HT-29 (cell line): ENCODE measurements at regions not wholly inside any gene's neighbourhood (a gene's known extent, or its start where the extent isn't known, plus 50 kb on each side); places are given as distances from the start of the nearest gene placed in this dataset.

Source experiments
- DNase-seq: peaks from one replicate; pipeline ENCODE4 v3.0.0-alpha.2; 2015; ENCODE audit warnings: low spot score

DNA sequence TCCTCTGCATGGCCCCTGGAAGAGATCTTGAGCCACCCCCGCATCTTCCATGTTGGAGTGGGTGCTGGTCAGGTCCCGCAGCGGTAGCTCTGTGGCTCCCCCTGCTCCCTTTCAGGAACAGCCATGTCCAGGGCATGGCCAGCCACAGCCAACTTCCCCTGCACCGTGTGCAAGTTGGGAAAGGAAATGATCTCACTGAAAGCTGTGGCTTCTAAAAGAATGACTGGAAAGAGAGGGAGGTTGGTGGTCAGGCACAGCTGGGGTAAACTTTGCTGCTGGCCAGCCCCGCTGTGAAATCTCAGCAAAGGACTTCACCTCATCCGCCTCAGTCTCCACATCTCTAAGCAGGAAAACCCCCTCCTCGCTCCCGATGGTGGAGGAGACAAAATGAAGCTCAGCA lies 153.6 kb upstream of the CST7 start:
- no peak for DNase-seq

DNA sequence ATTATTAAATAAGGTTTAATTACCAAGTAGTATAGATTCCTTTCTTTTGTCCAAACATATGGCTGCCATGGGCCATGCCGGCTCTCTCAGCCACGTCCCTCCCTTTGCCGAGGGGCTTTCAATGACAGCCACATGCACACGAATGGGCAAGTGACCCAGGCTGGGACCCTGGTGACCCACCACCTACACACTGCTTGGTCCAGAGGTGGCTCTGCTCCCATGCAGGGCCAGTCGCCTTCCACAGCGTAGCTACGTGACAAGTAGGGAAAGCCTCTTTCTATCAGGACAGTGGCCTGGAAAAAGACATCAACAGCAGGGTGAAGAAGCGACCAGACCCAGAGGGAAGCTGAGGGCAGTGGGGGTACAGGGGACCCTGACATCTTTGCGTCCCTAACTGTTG lies 152.8 kb upstream of the CST7 start:
- DNase-seq: no peak

DNA sequence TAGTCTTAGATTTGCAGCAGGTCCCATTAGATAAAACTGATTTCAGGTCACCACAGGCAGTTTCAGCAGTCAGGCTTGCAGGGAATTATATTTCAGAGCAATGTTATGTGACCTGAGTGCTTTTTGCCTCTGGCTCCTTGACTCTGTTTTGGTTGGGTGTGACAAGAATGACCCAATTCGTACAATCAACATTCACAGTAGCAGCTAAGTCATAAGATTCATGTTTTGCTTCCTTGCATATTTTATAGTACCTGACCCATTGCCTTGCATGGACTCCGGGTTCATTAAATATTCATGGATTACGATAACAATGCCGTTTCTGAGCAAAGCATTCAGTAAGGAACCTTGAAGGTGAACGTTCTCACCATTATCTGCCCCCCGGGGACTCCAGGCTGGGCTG lies 152.0 kb upstream of the CST7 start:
- DNase-seq: no peak

DNA sequence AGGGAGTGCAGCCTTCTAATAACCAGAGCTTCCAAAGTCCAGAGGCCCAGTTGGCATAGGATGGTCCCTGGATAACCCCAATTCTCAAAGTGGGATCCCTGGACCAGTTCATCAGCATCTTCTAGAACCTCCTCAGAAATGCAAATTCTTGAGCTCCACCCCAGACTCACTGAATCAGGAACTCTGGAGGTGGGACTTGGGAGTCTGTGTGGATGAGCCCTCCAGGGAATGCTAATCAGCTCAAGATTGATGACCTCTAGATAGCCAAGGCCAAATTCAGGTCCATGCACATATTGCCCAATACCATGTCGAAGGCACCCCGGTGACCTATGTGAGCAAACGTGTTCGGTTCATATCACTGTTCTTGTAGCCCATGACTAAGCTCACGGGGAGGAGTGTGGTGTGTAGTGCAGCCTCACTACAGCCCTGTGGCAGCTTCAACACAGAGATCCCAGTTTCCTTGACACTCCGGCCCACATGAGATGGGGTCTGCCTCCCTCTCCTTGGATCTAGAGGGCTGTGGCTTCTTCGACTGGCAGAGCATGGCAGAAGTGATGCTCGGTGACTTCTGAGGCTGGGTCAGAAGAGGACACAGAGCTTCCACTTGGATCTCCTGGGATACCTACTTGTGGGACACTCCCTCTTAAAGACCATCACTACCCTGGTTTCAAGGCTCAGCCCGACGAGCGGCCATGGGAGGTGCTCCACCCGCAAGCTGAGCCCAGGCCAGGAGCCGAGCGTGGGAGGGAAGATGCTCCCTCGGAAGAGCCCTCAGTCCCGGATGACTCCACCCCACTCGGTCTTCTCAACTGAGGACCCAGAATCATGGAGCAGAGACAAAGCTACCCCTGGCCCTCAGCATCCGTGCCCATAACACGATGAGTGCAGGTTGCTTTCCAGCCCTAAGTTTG lies 151.1 kb upstream of the CST7 start:
- no peak for DNase-seq

DNA sequence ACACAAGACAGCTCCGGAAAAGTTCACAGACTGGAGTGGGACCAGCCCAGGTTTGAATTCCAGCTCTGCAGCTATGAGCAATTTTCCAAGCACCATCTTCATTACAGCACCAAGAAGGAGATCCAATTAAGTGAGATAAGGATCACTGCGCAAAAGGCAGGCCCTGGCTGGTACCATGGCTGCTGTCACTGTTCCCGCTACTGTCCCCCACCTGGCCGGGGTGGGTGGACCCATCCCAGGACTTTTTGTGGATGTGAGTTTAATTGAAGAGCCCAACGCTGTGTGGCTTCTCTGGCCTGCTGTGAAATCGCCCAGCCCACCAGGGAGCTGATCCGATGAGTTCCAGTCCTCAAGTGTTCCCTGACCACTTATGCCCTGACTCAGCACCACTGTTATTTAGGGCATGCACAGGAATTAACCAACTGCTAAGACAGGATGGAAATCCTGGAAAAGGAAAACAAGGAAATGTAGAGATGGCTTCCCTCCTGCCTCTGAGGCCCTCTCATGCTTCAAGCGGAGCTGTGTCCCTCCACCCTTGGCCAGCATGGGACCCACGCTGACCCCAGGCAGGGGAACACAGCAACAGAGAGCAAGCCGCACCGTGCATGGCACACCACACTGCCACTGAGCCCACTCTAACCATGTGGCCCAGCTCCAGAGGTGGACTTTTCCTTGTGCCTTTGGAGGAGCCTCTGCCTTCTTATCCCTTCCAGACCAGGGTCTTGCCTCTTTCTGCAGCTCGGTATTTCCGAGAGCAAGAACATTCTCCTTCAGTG lies 150.0 kb upstream of the CST7 start:
- no peak for DNase-seq

DNA sequence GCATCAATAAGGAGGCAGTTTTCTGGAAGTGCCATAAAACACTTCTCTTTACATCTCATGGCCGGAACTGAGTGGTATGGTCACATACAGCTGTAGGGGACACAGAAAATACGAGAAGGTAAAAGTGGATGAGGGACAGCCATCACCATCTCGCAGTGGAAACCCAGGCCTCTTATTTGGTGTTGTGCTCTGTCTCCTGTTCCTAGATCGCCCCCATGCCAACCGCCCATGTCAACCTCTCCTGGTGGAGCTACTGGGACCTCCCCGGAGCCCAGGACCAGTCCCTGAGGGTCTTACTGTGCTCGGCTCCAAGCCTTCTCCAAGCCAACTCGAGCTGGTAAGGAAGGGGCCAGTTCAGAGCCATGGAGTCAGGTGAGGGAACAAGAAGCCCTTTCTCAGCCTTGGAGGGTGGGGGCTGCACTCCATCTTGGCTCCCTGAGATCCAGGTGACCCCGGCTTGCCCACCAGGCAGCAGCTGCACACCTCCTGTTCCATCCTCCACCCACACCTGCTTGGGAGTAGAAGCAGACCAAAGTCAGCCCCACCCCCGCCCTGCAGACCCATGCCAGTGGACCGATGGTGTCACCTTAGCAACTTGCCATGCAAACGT lies 149.0 kb upstream of the CST7 start:
- DNase-seq: no peak

DNA sequence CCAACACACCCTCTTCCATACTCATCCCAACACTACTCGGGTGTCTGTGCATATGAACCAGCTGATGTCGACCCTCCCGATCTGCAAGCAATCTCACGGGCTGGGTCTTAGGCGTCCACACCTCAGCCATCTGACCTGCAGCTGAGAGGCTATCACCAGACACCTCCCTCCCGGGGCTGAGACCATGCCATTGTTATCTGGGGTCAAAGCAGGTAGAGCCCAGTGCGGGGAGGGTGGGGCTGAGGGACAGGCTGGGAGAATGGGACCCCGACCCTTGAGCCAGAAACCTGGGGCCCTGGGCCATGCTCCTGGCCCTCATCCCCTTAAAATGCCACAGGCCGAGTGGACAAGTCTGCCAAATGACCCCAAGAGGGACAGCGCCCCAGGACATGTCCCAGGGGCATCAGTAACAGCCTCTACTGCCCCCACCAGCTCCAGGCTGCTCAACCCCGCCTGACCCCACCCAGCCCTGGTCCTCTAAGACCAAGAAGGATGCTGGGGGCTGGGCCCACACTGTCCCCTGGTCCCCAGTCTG lies 146.7 kb upstream of the CST7 start:
- DNase-seq: no peak

GRCh38 chr20:24804481-24805206 lies 144.4 kb upstream of the CST7 start:
- DNase-seq: no peak

- DNase-seq: no peak
Measured at GRCh38 chr20:24805456-24806238, 143.4 kb upstream of the CST7 start.

DNA sequence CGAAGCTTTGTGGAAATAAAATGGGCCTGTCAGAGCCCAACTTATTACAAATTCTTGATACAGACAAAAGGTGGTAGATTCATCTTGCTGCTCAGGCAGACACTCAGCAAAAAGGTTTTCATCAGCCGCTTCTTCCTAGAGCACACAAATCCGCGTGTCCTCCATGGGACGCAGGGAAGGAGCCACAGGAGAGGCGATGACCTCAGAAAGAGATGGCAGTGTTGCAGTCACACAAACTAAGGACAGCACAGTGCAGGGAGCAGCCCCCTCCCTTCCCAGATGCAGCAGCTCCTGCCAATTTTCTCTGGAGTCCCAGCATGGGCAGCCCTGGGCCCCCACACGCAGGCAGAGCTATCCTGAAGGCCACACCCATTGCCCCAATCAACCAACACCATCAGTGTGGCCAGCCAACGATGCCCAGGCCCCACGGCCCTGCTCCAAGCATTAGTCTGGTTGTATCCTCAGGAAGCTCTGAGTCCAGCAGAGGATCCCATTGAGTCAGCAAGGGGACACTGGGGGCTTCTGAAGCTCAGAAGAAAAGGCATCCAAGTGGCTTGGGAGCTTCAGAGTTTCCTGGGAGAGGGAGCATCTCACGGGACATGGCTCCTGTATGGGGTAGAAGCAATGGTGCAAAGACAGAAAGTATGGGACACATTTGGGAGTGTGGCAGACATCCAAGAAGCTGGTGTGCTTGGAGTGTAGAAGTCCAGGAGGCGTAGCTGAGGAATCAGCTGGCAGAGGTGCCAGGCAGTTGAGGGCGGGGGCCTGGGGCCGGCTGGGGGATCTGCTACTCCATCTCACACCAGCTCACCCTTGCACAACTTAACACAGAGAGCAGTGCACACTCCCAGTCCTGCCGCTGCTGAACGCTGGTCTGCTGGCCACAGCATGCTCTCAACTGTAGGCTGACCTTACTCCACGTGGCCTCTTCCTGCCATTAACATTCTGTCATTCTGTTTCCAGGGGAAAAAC lies 142.1 kb upstream of the CST7 start:
- no peak for DNase-seq

DNA sequence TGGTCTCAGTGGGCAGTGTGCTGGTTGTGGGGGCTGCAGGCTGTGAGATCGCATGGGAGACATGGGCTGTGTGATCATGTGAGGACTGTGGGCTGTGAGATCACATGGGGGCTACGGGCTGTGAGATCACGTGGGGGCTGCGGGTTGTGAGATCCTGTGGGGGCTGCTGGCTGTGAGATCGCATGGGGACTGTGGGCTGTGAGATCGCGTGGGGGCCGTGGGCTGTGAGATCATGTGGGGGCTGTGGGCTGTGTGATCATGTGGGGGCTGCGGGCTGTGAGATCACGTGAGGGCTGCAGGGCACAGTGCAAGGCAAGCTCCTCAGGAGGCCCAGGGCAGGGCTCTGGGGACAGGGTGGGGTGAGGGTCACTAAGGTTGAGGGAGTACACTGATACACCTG lies 140.5 kb upstream of the CST7 start:
- DNase-seq: no peak

DNA sequence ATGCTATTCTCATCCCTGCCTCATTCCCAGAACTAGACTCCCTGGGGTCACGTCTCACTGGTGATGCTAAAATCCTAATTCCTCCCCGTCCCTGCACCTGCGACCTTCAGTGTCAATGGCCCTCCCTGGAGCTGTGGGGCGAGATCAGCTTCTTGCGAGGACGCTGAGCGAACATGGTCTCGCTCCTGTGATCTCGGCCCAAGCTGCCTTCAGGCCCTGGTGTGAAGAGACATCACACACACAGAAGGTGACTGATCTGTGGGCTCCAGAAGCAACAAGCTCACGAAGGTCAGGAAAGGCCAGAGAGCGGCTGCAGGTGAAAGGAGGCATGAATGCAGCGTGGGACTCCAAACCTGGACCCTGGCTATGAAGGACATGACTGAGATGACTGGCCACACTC lies 139.5 kb upstream of the CST7 start:
- DNase-seq: no peak

DNA sequence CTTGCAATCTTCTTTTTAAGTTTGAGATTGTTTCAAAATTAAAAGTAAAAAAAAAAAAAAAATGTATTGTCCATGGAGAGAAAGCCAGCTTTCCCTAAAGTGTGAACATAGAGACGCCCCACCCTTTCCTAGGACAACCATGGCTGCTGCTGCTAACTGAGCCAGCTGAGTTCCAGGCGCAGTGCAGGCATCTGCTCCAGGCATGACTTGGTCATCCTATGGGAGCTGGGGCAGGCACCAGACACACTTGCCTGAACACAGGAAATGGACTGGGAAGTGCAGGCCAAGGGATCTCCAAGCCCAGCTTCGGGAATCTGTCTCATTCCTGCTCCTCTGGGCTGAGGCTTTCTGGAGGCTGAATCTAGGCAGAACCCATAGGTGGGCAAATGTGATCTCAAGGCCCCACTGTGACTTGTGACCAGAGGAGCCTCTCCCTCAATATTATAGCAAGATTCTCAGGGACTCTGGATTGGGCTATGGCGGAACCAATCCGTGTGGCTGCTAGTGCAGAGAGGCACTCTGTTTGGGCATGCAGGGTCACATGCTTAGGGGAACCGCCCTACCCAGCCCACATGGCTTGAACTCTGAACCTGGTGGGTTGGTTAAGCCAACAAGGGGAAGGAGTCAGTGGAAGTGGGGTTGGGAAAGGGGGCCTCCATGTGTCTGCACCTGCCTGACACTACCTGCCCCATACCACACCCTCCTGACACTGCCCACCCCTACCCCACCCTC lies 138.2 kb upstream of the CST7 start:
- no peak for DNase-seq

DNA sequence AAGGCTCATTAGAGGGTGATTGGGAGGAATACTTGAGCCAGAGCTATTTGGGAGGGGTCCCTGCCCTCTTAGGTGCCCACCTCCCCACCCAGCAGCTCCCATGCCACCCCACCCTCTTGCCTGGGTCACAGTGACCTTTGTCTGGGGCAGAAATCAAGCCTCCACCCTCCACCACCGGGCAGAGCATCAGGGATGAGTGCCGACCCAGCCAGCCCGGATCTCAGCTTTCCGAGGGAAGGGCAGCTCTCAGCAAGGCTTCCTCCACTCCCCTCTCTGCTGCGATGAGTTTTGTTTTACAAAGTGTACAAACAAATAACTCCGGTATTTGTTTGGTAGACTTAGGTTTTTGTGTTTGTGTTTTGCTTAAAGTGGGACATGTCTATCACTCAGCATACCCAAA lies 136.7 kb upstream of the CST7 start:
- DNase-seq: no peak

- no peak for DNase-seq
Measured at GRCh38 chr20:24813080-24813479, 136.0 kb upstream of the CST7 start.

DNA sequence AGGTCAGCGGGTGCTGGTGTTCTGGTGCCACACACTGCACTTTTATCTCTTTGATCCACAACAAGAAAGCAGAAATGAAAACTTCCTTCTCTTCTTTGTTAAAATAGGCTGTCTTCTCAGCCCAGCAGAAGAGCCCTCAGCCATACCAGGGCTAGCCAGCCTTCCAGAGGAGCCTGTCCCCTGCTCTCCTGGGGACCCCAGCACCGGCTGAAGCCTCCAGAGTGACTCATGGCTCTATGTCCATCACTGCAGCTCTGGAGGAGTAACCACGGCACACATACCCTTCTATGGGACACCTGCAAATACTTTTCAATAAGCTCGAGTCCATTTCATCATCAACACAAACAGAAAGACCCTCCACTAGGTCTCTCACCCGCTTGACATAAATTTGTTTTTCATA lies 135.6 kb upstream of the CST7 start:
- no peak for DNase-seq

DNA sequence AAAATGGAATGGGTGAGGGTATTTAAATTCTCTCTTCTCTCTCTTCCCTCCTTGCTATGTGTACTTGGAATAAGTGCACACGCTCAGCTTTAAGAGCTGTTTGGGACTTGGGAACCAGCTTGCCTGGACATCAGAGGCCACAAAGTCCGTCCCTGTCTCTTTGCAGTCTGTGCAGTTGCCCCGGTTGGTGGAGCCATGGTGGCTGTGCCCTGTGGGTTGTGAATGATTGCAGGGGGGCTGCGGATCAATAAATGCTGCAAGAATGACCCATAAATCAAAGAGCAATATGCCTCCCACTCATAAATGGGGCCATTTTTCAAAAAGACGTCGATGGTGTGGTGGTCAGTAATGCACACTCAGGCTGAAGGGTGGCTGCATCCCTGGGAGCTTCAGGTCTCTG lies 135.1 kb upstream of the CST7 start:
- DNase-seq: no peak

DNA sequence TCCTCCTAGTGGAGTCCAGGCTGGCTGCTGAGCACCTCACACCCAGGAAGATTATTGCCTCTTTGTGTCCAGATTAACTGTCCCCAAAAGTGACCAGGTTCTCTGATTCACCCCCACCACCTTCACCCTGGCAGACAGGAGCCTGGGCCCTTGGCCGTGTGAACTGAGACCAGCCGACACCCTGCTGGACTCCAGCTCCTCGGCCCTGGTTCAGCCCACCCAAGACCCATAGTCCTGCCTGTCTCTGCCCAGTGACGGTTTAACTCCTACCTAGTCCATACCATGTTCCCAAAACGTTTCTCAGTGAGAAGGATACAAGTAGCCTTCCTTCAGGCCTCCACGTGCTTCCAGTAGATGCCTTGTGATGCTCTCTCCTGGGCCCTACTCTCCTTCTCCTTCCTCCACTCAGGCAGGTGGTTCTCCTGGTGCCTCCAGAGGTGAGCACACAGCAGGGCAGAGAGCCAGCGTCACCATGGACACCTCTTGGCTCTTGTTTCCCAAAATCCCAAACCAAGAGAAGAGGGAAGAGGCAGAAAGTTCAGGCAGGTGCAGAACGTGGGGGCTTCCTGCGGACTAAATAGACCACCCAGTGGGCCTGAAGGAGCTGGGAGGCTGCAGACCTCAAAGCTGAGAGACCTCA lies 134.4 kb upstream of the CST7 start:
- DNase-seq: no peak
